Fibroblast of lung (primary cell): ENCODE measurements at regions not wholly inside any gene's neighbourhood (a gene's known extent, or its start where the extent isn't known, plus 50 kb on each side); places are given as distances from the start of the nearest gene placed in this dataset.
"Not testable (repeated sequence)": the region's sequence is repeated elsewhere in the genome, so short reads cannot be mapped to it uniquely, and the experiment has no call there.

ENCODE experiments used
- DNase-seq, 2 donors: peaks; one replicate each; pipeline versions ENCODE4 v3.0.0 to v3.0.0-alpha.2; 2010; ENCODE audit warnings: low read depth in 2 of 2
- H2AFZ ChIP-seq: 2 replicates; pipeline ENCODE4 v1.5.1; 2012; ENCODE audit warnings: low read length, control low read depth, inconsistent platforms
- H3K27ac ChIP-seq: 2 replicates; pipeline ENCODE4 v1.5.1; 2011; ENCODE audit warnings: low read length, control low read depth; ENCODE audit not compliant: insufficient read depth
- H3K27me3 ChIP-seq: 2 replicates; pipeline ENCODE4 v1.5.1; 2011; ENCODE audit warnings: mild to moderate bottlenecking, low read length; ENCODE audit not compliant: control insufficient read depth, insufficient read depth
- H3K36me3 ChIP-seq: 2 replicates; pipeline ENCODE4 v1.5.1; 2011; ENCODE audit warnings: low read length; ENCODE audit not compliant: control insufficient read depth, insufficient read depth
- H3K4me1 ChIP-seq: 2 replicates; pipeline ENCODE4 v1.5.1; 2011; ENCODE audit warnings: low read length; ENCODE audit not compliant: control insufficient read depth, insufficient read depth; ENCODE audit errors: extremely low read depth
- H3K4me2 ChIP-seq: 2 replicates; pipeline ENCODE4 v1.5.1; 2011; ENCODE audit warnings: low read length, control low read depth; ENCODE audit not compliant: insufficient read depth; ENCODE audit errors: extremely low read depth
- H3K4me3 ChIP-seq, 4 experiments: fragments of 200-600 bp in 1 of 4; sonication (generic) in 1 of 4; replicated peaks in 1 of 4; 2 replicates each; pipeline ENCODE4 v1.5.1; 2011 to 2016; ENCODE audit warnings: low read length in 4 of 4, low read depth in 3 of 4, mild to moderate bottlenecking in 3 of 4, control low read depth in 2 of 4, inconsistent platforms in 1 of 4, mixed read lengths in 1 of 4; ENCODE audit not compliant: insufficient read depth in 1 of 4; ENCODE audit errors: control extremely low read depth in 1 of 4
- H3K79me2 ChIP-seq: 2 replicates; pipeline ENCODE4 v1.5.1; 2012; ENCODE audit warnings: mild to moderate bottlenecking, low read length, inconsistent platforms; ENCODE audit not compliant: control insufficient read depth, insufficient read depth
- H3K9ac ChIP-seq: 2 replicates; pipeline ENCODE4 v1.5.1; 2011; ENCODE audit warnings: mild to moderate bottlenecking, low read length, control low read depth; ENCODE audit not compliant: insufficient read depth
- H3K9me3 ChIP-seq: 2 replicates; pipeline ENCODE4 v1.5.1; 2012; ENCODE audit warnings: low read depth, low read length; ENCODE audit not compliant: control insufficient read depth, insufficient read depth
- H4K20me1 ChIP-seq: 2 replicates; pipeline ENCODE4 v1.5.1; 2011; ENCODE audit warnings: low read length; ENCODE audit not compliant: control insufficient read depth, insufficient read depth; ENCODE audit errors: extremely low read depth
- CTCF ChIP-seq, 2 donors: IDR thresholded peaks in 1 of 2; conservative IDR thresholded peaks in 1 of 2; 1 replicate in 1 of 2; 2 replicates in 1 of 2; pipeline ENCODE4 v1.5.1; 2011 to 2012; ENCODE audit warnings: low read length in 2 of 2, control low read depth in 1 of 2, inconsistent platforms in 1 of 2, low read depth in 1 of 2, mild to moderate bottlenecking in 1 of 2
- EZH2 ChIP-seq: IDR thresholded peaks from 2 replicates; pipeline ENCODE4 v1.5.1; 2012; ENCODE audit warnings: low read length, control low read depth, mild to moderate bottlenecking; ENCODE audit errors: missing control alignments

- Histone ChIP-seq H3K27me3 (no peaks in the 10 kb centered on the region), H2AFZ (no peak overlapping the region), H4K20me1 (no peaks in the 10 kb centered on the region), H3K27ac (no peak overlapping the region), H3K9me3 (no peaks in the 10 kb centered on the region), H3K79me2 (no peaks in the 10 kb centered on the region), H3K4me1 (no peaks in the 10 kb centered on the region), H3K9ac (no peak overlapping the region), H3K4me3 (no peak overlapping the region), H3K4me2 (no peak overlapping the region), H3K36me3 (no peaks in the 10 kb centered on the region)
- peak in 1 of 2 donors; percentile 12 for DNase-seq
- TF ChIP-seq EZH2 (no peak), CTCF (conservative IDR thresholded peaks at IDR 0.05 in 1 of 2, IDR thresholded peaks at IDR 0.05 in 1 of 2; ENCODE audit: low read depth in 1 of 2, low read length in 2 of 2) (no peak)
Measured at GRCh38 chr1:143652744-143653428, 318.9 kb downstream of the FAM72C start.

DNA sequence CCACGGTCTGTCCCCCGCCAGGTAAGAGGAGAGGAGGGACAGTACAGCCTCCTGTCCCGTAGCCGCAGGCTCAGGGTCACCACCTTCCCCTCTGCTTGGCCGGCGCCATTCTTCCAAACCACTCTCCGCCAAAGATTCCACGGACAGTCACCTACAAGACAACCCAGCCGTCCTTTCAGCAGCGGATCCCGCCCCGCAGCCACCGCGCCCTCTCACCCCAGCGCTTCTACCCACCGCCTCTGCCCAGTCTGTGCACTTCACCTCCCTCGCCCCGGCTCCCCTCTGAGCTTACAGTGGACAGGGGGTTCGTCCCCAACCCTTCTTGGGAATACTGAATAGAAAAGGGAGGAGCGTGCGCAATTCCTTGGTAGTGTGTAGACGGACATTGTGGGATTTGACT is 319.6 kb downstream of the FAM72C start:
- Histone ChIP-seq H4K20me1 (no peaks in the 10 kb centered on the region), H2AFZ (no peak overlapping the region), H3K27ac (no peak overlapping the region), H3K9me3 (no peaks in the 10 kb centered on the region), H3K36me3 (no peaks in the 10 kb centered on the region), H3K79me2 (no peaks in the 10 kb centered on the region), H3K4me1 (no peaks in the 10 kb centered on the region), H3K4me2 (no peak overlapping the region), H3K9ac (no peak overlapping the region), H3K27me3 (no peaks in the 10 kb centered on the region), H3K4me3 (no peak overlapping the region)
- TF ChIP-seq EZH2 (no peak), CTCF (conservative IDR thresholded peaks at IDR 0.05 in 1 of 2, IDR thresholded peaks at IDR 0.05 in 1 of 2; ENCODE audit: low read depth in 1 of 2, low read length in 2 of 2) (no peak)
- DNase-seq = no peak

DNA sequence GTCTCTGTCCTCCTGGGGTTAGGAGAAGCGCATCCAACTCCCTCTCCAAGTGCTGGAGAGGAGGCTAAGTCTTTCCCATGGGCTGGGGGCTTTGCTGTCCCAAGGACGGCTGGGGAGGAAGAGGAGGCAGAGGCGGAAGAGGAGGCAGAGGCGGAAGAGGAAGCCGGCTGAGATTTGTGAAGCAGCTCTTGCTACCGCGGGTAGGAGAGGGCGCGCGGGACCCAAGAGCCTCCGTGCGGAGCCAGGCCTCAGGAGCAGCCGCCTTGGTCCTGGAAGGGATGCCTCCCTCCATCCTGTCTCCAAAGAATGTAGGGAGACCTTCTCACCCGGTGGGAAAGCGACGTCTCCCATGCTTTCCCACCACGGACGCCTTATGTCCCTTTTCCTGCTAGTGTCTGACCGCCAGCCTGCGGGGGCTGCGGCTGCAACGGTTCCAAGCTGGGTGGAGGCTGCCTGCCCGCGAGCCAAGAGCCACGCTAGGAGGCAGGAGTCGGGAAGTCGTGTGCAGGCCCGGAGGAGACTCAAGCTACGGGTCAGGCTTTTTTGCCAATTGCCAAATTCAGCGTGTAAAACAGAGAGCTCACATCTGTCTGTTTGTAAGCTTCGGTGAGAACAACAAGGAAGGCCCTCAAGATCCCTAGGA is 320.3 kb downstream of the FAM72C start:
- Histone ChIP-seq H2AFZ (no peak overlapping the region), H3K4me2 (no peak overlapping the region), H3K4me3 (no peak overlapping the region), H3K27me3 (no peaks in the 10 kb centered on the region), H4K20me1 (no peaks in the 10 kb centered on the region), H3K9ac (no peak overlapping the region), H3K4me1 (no peaks in the 10 kb centered on the region), H3K9me3 (no peaks in the 10 kb centered on the region), H3K36me3 (no peaks in the 10 kb centered on the region), H3K27ac (no peak overlapping the region), H3K79me2 (no peaks in the 10 kb centered on the region)
- TF ChIP-seq CTCF (conservative IDR thresholded peaks at IDR 0.05 in 1 of 2, IDR thresholded peaks at IDR 0.05 in 1 of 2; ENCODE audit: low read depth in 1 of 2, low read length in 2 of 2) (no peak), EZH2 (peak; percentile 42)
- no peak for DNase-seq

GRCh38 chr1:143644035-143644434 is 327.8 kb downstream of the FAM72C start:
- not testable (repeated sequence) for H3K36me3 ChIP-seq

More at GRCh38 chr1:143644035-143644434, 327.8 kb downstream of the FAM72C start:
- not testable (repeated sequence) for H3K4me1 ChIP-seq, H3K9ac ChIP-seq, H2AFZ ChIP-seq, H3K4me2 ChIP-seq, H3K27ac ChIP-seq, H3K27me3 ChIP-seq, DNase-seq, H3K79me2 ChIP-seq, H4K20me1 ChIP-seq, H3K9me3 ChIP-seq, H3K4me3 ChIP-seq
